ENCODE measurements at regions not wholly inside any gene's neighbourhood (a gene's known extent, or its start where the extent isn't known, plus 50 kb on each side); places are given as distances from the start of the nearest gene placed in this dataset.

- no peak overlapping the region for H3K4me2 ChIP-seq (ENCODE audit: low read depth, low read length, poor library complexity, severe bottlenecking)
- H3K4me1 ChIP-seq (ENCODE audit: insufficient read depth, low read length, poor library complexity, severe bottlenecking), result no peaks in the 10 kb centered on the region
- TF ChIP-seq EZH2phosphoT487 (IDR thresholded peaks at IDR 0.05; ENCODE audit: borderline replicate concordance), result no peak
- no peak for TF ChIP-seq CTCF (conservative IDR thresholded peaks at IDR 0.05; ENCODE audit: low read length)
- H3K9me2 ChIP-seq (replicated peaks; ENCODE audit: low read depth, low read length), result no peaks in the 10 kb centered on the region
- H3K27me3 ChIP-seq (ENCODE audit: insufficient read depth, low read length, poor library complexity, severe bottlenecking), result no peaks in the 10 kb centered on the region
- no peak overlapping the region for H3K9ac ChIP-seq (ENCODE audit: low read depth, low read length, poor library complexity, severe bottlenecking)
- H3K36me3 ChIP-seq (ENCODE audit: insufficient read depth, low read length), result no peaks in the 10 kb centered on the region
- no peaks in the 10 kb centered on the region for H3K79me2 ChIP-seq (ENCODE audit: insufficient read depth, low read length)
- H2AFZ ChIP-seq (ENCODE audit: low read length), result no peak overlapping the region
- H3F3A ChIP-seq (ENCODE audit: low read depth), result no peaks in the 10 kb centered on the region
- no peaks in the 10 kb centered on the region for H3K9me3 ChIP-seq (ENCODE audit: insufficient read depth, low read depth, low read length)
- H4K20me1 ChIP-seq (ENCODE audit: insufficient read depth, low read length, poor library complexity, severe bottlenecking), result no peaks in the 10 kb centered on the region
- H3K4me3 ChIP-seq (ENCODE audit: low read length, poor library complexity, severe bottlenecking), result no peak overlapping the region
Observed at GRCh38 chr4:152229782-152230289, 306.1 kb downstream of the FBXW7 start.

GRCh38 chr4:152225680-152226079, 310.2 kb downstream of the FBXW7 start:
- no peak overlapping the region for H3K4me2 ChIP-seq (ENCODE audit: low read depth, low read length, poor library complexity, severe bottlenecking)
- no peak overlapping the region for H3K4me3 ChIP-seq (ENCODE audit: low read length, poor library complexity, severe bottlenecking)
- peaks cover 4% of the 10 kb centered on the region for H3K4me1 ChIP-seq (ENCODE audit: insufficient read depth, low read length, poor library complexity, severe bottlenecking)
- no peaks in the 10 kb centered on the region for H3K9me2 ChIP-seq (replicated peaks; ENCODE audit: low read depth, low read length)
- H4K20me1 ChIP-seq (ENCODE audit: insufficient read depth, low read length, poor library complexity, severe bottlenecking), result no peaks in the 10 kb centered on the region
- no peak overlapping the region for H2AFZ ChIP-seq (ENCODE audit: low read length)
- H3K9me3 ChIP-seq (ENCODE audit: insufficient read depth, low read depth, low read length), result no peaks in the 10 kb centered on the region
- no peak for TF ChIP-seq EZH2phosphoT487 (IDR thresholded peaks at IDR 0.05; ENCODE audit: borderline replicate concordance)
- no peak for TF ChIP-seq CTCF (conservative IDR thresholded peaks at IDR 0.05; ENCODE audit: low read length)
- H3F3A ChIP-seq (ENCODE audit: low read depth), result no peaks in the 10 kb centered on the region
- no peaks in the 10 kb centered on the region for H3K36me3 ChIP-seq (ENCODE audit: insufficient read depth, low read length)
- no peak overlapping the region for H3K9ac ChIP-seq (ENCODE audit: low read depth, low read length, poor library complexity, severe bottlenecking)
- H3K27me3 ChIP-seq (ENCODE audit: insufficient read depth, low read length, poor library complexity, severe bottlenecking), result no peaks in the 10 kb centered on the region
- H3K79me2 ChIP-seq (ENCODE audit: insufficient read depth, low read length), result no peaks in the 10 kb centered on the region

- no peaks in the 10 kb centered on the region for H3K27me3 ChIP-seq (ENCODE audit: insufficient read depth, low read length, poor library complexity, severe bottlenecking)
- no peaks in the 10 kb centered on the region for H4K20me1 ChIP-seq (ENCODE audit: insufficient read depth, low read length, poor library complexity, severe bottlenecking)
- H3K9me3 ChIP-seq (ENCODE audit: insufficient read depth, low read depth, low read length), result no peaks in the 10 kb centered on the region
- H3K36me3 ChIP-seq (ENCODE audit: insufficient read depth, low read length), result no peaks in the 10 kb centered on the region
- H3K79me2 ChIP-seq (ENCODE audit: insufficient read depth, low read length), result no peaks in the 10 kb centered on the region
- no peaks in the 10 kb centered on the region for H3F3A ChIP-seq (ENCODE audit: low read depth)
- H3K4me2 ChIP-seq (ENCODE audit: low read depth, low read length, poor library complexity, severe bottlenecking), result no peak overlapping the region
- H3K4me1 ChIP-seq (ENCODE audit: insufficient read depth, low read length, poor library complexity, severe bottlenecking), result peaks cover 4% of the 10 kb centered on the region
- peak overlapping the region; percentile 47 for H2AFZ ChIP-seq (ENCODE audit: low read length)
- H3K9me2 ChIP-seq (replicated peaks; ENCODE audit: low read depth, low read length), result no peaks in the 10 kb centered on the region
- no peak for TF ChIP-seq EZH2phosphoT487 (IDR thresholded peaks at IDR 0.05; ENCODE audit: borderline replicate concordance)
- TF ChIP-seq CTCF (conservative IDR thresholded peaks at IDR 0.05; ENCODE audit: low read length), result no peak
- H3K4me3 ChIP-seq (ENCODE audit: low read length, poor library complexity, severe bottlenecking), result no peak overlapping the region
- H3K9ac ChIP-seq (ENCODE audit: low read depth, low read length, poor library complexity, severe bottlenecking), result no peak overlapping the region
Observed at GRCh38 chr4:152224721-152225420, 311.0 kb downstream of the FBXW7 start.

All from Loucy (cell line).